Gastroesophageal sphincter (tissue), 3 donors: ENCODE measurements at regions not wholly inside any gene's neighbourhood (a gene's known extent, or its start where the extent isn't known, plus 50 kb on each side); places are given as distances from the start of the nearest gene placed in this dataset.

Experiments used
- CTCF ChIP-seq, 4 experiments: fragments of 200-600 bp in 2 of 4; fragments of 450-650 bp in 2 of 4; sonication (generic) in 1 of 4; IDR thresholded peaks; one replicate each; pipeline ENCODE4 v1.5.1; 2017 to 2019; ENCODE audit warnings: antibody characterized with exemption in 4 of 4, mild to moderate bottlenecking in 2 of 4, moderate library complexity in 2 of 4
- EP300 ChIP-seq: sonication (generic); formaldehyde crosslinking; IDR thresholded peaks from one replicate; pipeline ENCODE4 v1.6.1; 2017; ENCODE audit warnings: antibody characterized with exemption, mild to moderate bottlenecking
- POLR2A ChIP-seq, 2 donors: fragments of 450-650 bp; IDR thresholded peaks; one replicate each; pipeline ENCODE4 v1.6.1; 2017; ENCODE audit warnings: antibody characterized with exemption in 2 of 2, mild to moderate bottlenecking in 2 of 2, moderate library complexity in 1 of 2
- POLR2AphosphoS5 ChIP-seq: sonication (generic); formaldehyde crosslinking; IDR thresholded peaks from one replicate; pipeline ENCODE4 v1.6.1; 2017; ENCODE audit warnings: antibody characterized with exemption

GRCh38 chr4:92045718-92046117, 258.0 kb upstream of the GRID2 start:
- TF ChIP-seq CTCF (IDR thresholded peaks at IDR 0.05) (no peak), POLR2AphosphoS5 (no peak), EP300 (no peak), POLR2A (IDR thresholded peaks at IDR 0.05) (no peak)
